ENCODE measurements at regions not wholly inside any gene's neighbourhood (a gene's known extent, or its start where the extent isn't known, plus 50 kb on each side); places are given as distances from the start of the nearest gene placed in this dataset.

DNA sequence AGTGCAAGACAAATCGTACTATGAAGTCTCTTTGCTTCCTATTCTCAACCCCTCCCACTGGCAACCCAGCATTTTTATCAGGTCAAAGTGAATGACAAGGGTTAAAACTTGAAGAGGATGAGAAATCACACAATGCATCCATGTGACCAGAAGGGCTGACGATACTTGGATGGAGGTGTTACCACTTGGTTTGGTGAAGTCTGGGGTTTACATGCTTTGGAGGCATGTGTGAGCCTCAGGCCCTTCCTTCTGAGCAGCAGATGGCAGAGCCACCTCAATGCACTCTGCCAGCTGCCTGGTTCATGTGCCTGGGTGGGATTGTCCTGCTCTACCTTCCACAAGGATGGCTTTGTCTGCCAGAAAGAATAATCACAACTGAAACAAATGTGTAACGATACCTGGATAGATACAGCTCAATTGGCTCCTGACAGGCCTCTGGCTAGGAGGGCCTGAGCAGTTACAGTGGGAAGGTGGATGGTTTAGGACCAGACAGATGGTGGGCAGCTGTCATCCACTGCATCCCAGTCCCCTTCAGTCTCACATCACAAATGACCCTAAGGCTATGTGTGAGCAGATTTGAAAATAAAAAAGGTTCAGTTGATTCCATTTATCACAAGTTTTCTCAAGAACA lies 51.5 kb upstream of the CNIH3 start:
- no peak for DNase-seq (ENCODE audit: low read depth in 2 of 3, low spot score in 2 of 3)

DNA sequence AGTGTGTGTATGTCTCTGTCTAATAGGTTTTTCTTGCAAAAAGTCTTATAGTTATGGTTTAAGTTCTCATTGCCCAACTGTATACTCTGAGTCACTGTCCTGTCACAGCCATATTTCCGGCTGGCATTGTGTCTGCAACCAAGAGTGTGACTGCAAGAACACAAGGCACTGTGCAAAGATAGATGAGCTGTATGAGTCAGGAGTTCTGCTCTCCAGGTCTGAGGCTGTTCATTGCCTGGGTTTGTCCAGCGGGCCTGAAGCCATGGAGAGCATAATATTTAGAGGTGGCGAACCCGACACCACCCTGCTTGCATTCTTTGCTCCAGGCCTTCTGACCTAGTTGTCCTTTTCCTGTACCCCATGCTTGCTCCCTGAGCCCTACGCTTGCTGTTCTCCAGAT lies 50.9 kb upstream of the CNIH3 start:
- no peak for DNase-seq (ENCODE audit: low read depth in 2 of 3, low spot score in 2 of 3)

DNA sequence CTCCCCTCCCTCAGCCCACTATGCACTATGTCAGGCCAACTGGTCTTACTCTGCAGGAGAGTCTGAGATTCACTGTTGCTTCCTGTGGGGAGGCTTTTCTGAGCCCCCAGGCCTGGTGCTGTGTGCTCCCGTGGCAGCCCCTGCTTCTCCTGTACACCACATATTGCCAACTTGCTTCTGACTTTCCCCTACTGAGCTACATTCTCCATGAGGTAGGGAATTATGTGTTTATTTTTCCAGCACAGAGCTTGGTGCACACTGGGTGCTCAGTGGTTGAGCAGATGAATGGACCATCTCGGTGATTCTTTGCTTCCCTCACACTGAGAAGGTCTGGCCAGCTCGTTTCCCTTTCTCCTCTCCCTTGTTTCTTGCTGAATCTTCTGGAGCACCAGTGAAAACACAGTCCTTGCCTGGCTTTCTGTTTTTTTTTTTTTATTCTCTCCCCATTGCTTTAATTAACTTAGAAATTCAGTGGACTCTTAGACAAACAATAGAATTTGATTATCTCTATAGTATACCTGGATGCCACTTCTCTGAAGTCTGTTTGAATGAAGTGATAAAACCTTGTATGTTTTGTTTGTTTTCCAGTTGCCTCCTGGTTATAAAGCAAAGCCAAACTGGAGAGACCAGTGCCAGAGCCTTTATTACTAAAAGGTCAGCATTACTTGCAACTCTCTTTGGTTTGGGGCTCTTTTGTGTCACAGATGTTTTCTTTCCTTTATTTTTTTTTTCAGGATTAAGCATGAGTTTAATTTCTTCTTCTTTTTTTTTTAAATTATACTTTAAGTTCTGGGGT lies 50.3 kb upstream of the CNIH3 start:
- no peak for DNase-seq (ENCODE audit: low read depth in 2 of 3, low spot score in 2 of 3)
